ENCODE measurements at regions not wholly inside any gene's neighbourhood (a gene's known extent, or its start where the extent isn't known, plus 50 kb on each side); places are given as distances from the start of the nearest gene placed in this dataset.

- DNase-seq (ENCODE audit: low read depth) = no peak
- no peak overlapping the region for H3K4me3 ChIP-seq (ENCODE audit: low read depth, low read length)
These were observed 466.9 kb downstream of the BCAT1 start for GRCh38 chr12:24482044-24482443.

GRCh38 chr12:24480766-24481449, 468.0 kb downstream of the BCAT1 start:
- TF ChIP-seq, protein P1, sequence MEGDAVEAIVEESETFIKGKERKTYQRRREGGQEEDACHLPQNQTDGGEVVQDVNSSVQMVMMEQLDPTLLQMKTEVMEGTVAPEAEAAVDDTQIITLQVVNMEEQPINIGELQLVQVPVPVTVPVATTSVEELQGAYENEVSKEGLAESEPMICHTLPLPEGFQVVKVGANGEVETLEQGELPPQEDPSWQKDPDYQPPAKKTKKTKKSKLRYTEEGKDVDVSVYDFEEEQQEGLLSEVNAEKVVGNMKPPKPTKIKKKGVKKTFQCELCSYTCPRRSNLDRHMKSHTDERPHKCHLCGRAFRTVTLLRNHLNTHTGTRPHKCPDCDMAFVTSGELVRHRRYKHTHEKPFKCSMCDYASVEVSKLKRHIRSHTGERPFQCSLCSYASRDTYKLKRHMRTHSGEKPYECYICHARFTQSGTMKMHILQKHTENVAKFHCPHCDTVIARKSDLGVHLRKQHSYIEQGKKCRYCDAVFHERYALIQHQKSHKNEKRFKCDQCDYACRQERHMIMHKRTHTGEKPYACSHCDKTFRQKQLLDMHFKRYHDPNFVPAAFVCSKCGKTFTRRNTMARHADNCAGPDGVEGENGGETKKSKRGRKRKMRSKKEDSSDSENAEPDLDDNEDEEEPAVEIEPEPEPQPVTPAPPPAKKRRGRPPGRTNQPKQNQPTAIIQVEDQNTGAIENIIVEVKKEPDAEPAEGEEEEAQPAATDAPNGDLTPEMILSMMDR (IDR thresholded peaks at IDR 0.05; ENCODE audit: insufficient read depth, low read depth, low read length) = no peak
- DNase-seq (ENCODE audit: low read depth) = peak; percentile 44
- H3K4me3 ChIP-seq (ENCODE audit: low read depth, low read length) = no peak overlapping the region

More at GRCh38 chr12:24482044-24482443, 466.9 kb downstream of the BCAT1 start:
- TF ChIP-seq, protein P1 (IDR thresholded peaks at IDR 0.05; ENCODE audit: insufficient read depth, low read depth, low read length) = no peak

DNA sequence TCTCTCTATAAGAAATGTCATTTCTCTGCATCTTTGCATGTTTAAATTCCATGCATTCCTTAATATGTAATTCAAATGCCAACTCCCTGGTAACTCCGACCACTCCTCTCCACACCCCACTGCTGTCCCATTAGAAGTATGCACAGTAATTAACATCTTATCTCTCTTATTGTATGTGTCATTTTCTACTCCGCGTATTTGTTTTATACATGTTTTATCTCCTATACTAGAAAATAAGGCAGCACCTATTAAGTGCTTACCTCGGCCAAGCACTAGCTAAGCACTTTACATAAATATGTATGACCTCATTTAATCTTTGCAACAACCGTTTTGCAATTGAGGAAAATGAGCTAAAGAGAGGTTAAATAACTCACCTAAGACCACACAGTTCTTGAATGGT, 469.8 kb downstream of the BCAT1 start:
- no peak for DNase-seq (ENCODE audit: low read depth)
- TF ChIP-seq, protein P1 (IDR thresholded peaks at IDR 0.05; ENCODE audit: insufficient read depth, low read depth, low read length) = no peak
- H3K4me3 ChIP-seq (ENCODE audit: low read depth, low read length) = no peak overlapping the region

DNA sequence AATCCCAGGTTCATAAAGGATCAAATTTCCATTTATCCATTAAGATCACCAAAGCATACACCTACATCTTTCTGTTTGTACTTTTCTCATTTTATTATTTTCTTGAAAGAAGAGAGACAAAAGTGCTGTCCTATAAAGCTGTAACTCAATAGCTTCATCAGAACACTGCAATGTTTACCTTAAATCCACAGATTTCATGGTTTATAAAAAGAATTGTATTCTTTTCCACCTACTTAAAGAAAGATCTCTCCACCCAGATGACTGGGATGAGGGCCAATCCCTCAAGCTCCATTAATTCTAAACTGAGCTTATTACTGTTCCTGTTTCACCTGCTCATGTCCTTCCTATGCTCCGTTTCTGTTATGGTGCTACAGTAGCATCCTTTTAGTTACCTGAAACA, 470.6 kb downstream of the BCAT1 start:
- DNase-seq (ENCODE audit: low read depth) = no peak
- no peak overlapping the region for H3K4me3 ChIP-seq (ENCODE audit: low read depth, low read length)
- TF ChIP-seq, protein P1 (IDR thresholded peaks at IDR 0.05; ENCODE audit: insufficient read depth, low read depth, low read length) = no peak

GRCh38 chr12:24476310-24476709, 472.6 kb downstream of the BCAT1 start:
- TF ChIP-seq, protein P1 (IDR thresholded peaks at IDR 0.05; ENCODE audit: insufficient read depth, low read depth, low read length) = no peak
- H3K4me3 ChIP-seq (ENCODE audit: low read depth, low read length) = no peak overlapping the region
- no peak for DNase-seq (ENCODE audit: low read depth)

DNA sequence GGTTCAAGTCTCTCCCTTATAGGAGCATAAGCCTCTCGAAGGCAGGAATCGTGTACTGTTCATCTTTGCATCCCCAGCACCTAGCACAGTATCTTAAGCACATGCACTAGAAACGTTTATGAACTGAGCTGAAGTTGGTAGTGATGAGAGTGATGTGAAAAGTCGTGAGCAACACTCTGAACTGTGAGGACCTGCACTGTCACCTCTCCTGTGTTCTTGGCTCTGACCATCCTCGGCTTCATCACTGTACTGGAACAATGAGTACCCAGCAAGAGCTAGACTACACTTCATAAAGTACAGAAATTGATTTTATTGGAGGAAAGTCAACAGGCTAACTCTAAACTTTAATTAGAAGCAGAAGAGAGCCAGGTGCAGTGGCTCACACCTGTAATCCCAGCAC, 473.6 kb downstream of the BCAT1 start:
- no peak for DNase-seq (ENCODE audit: low read depth)
- no peak overlapping the region for H3K4me3 ChIP-seq (ENCODE audit: low read depth, low read length)
- TF ChIP-seq, protein P1 (IDR thresholded peaks at IDR 0.05; ENCODE audit: insufficient read depth, low read depth, low read length) = no peak

- TF ChIP-seq, protein P1 (IDR thresholded peaks at IDR 0.05; ENCODE audit: insufficient read depth, low read depth, low read length) = no peak
- no peak overlapping the region for H3K4me3 ChIP-seq (ENCODE audit: low read depth, low read length)
- DNase-seq (ENCODE audit: low read depth) = no peak
These were observed 475.8 kb downstream of the BCAT1 start for GRCh38 chr12:24473097-24473496.

All from fibroblast of villous mesenchyme (primary cell).